ENCODE measurements at regions not wholly inside any gene's neighbourhood (a gene's known extent, or its start where the extent isn't known, plus 50 kb on each side); places are given as distances from the start of the nearest gene placed in this dataset.
"Not testable (repeated sequence)": the region's sequence is repeated elsewhere in the genome, so short reads cannot be mapped to it uniquely, and the experiment has no call there.

DNA sequence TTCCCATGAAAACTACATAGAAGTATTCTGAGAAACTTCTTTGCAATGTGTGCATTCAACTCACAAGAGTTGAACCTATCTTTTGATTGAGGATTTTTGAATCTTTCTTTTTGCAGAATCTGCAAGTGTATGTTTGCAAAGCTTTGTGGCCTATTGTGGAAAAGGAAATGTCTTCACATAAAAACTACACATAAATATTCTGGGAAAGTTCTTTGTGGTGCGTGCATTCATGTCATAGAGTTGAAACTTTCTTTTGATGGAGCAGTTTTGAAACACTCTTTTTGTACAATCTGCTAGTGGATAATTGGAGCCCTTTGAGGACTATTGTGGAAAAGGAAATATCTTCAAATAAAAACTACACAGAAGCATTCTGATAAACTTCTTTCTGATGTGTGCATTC is 4157.7 kb upstream of the OR11H1 start:
- TF ChIP-seq, protein P1, sequence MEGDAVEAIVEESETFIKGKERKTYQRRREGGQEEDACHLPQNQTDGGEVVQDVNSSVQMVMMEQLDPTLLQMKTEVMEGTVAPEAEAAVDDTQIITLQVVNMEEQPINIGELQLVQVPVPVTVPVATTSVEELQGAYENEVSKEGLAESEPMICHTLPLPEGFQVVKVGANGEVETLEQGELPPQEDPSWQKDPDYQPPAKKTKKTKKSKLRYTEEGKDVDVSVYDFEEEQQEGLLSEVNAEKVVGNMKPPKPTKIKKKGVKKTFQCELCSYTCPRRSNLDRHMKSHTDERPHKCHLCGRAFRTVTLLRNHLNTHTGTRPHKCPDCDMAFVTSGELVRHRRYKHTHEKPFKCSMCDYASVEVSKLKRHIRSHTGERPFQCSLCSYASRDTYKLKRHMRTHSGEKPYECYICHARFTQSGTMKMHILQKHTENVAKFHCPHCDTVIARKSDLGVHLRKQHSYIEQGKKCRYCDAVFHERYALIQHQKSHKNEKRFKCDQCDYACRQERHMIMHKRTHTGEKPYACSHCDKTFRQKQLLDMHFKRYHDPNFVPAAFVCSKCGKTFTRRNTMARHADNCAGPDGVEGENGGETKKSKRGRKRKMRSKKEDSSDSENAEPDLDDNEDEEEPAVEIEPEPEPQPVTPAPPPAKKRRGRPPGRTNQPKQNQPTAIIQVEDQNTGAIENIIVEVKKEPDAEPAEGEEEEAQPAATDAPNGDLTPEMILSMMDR (IDR thresholded peaks at IDR 0.05): not testable (repeated sequence)
- TF ChIP-seq POLR2A (IDR thresholded peaks at IDR 0.05): not testable (repeated sequence)
